WTC11 (cell line): ENCODE measurements at regions not wholly inside any gene's neighbourhood (a gene's known extent, or its start where the extent isn't known, plus 50 kb on each side); places are given as distances from the start of the nearest gene placed in this dataset.

ENCODE experiments used
- ATAC-seq: fragments of 200-7000 bp; cut with Tn5 transposase; 2 replicates; pipeline ENCODE4 v1.10.0; 2021; ENCODE audit warnings: mild to moderate bottlenecking, moderate library complexity
- CTCF ChIA-PET: fragments of 300-600 bp; sonication (Branson Sonifier 250); formaldehyde crosslinking; loops from one replicate; lab custom pipeline; 2021; ENCODE audit warnings: antibody characterized with exemption; lab: Charles Lee
- POLR2A ChIA-PET: fragments of 350-600 bp; sonication (Branson Sonifier 250); formaldehyde crosslinking; loops from one replicate; lab custom pipeline; 2021; ENCODE audit warnings: antibody characterized with exemption; lab: Charles Lee
- DNase-seq: peaks from one replicate; pipeline ENCODE4 v3.0.0; 2021; ENCODE audit warnings: low spot score
- H3K27ac Mint-ChIP-seq: 2 replicates; pipeline ENCODE4 v1.8.0; 2021; ENCODE audit warnings: mixed read lengths
- H3K27me3 Mint-ChIP-seq: 2 replicates; pipeline ENCODE4 v1.8.0; 2021; ENCODE audit warnings: low read depth, mild to moderate bottlenecking, moderate library complexity, mixed read lengths
- H3K36me3 Mint-ChIP-seq: 2 replicates; pipeline ENCODE4 v1.8.0; 2021; ENCODE audit warnings: mixed read lengths
- H3K4me1 Mint-ChIP-seq: 2 replicates; pipeline ENCODE4 v1.8.0; 2022; ENCODE audit warnings: mixed read lengths
- H3K4me3 Mint-ChIP-seq: 2 replicates; pipeline ENCODE4 v1.8.0; 2021; ENCODE audit warnings: mild to moderate bottlenecking, moderate library complexity, mixed read lengths
- H3K9me3 Mint-ChIP-seq: 2 replicates; pipeline ENCODE4 v1.8.0; 2021; ENCODE audit warnings: mixed read lengths
- AR ChIP-seq: fragments of 250-450 bp; sonication (Bioruptor Pico); IDR thresholded peaks from 2 replicates; pipeline ENCODE4 v1.9.0; 2021; ENCODE audit warnings: mild to moderate bottlenecking
- E2F1 ChIP-seq: sonication (generic); formaldehyde crosslinking; IDR thresholded peaks from 2 replicates; pipeline ENCODE4 v1.8.0; 2022; ENCODE audit warnings: mild to moderate bottlenecking, missing genetic modification reagents
- ESRRA ChIP-seq: sonication (generic); formaldehyde crosslinking; IDR thresholded peaks from 2 replicates; pipeline ENCODE4 v1.8.1; 2022; ENCODE audit warnings: mild to moderate bottlenecking, missing genetic modification reagents, borderline replicate concordance
- GRHL2 ChIP-seq: fragments of 250-450 bp; sonication (Bioruptor Pico); IDR thresholded peaks from 2 replicates; pipeline ENCODE4 v1.8.0; 2022; ENCODE audit warnings: mild to moderate bottlenecking, moderate library complexity; ENCODE audit not compliant: insufficient replicate concordance, severe bottlenecking
- IRF2 ChIP-seq: sonication (generic); formaldehyde crosslinking; IDR thresholded peaks from 2 replicates; pipeline ENCODE4 v1.8.0; 2022; ENCODE audit warnings: low read depth, missing genetic modification reagents, borderline replicate concordance
- JAZF1 ChIP-seq: fragments of 250-450 bp; sonication (Bioruptor Pico); IDR thresholded peaks from 2 replicates; pipeline ENCODE4 v1.9.0; 2021; ENCODE audit warnings: moderate library complexity, mild to moderate bottlenecking, inconsistent platforms
- JUN ChIP-seq: sonication (generic); formaldehyde crosslinking; IDR thresholded peaks from 2 replicates; pipeline ENCODE4 v1.8.0; 2023; ENCODE audit warnings: mild to moderate bottlenecking, missing genetic modification reagents
- MXD4 ChIP-seq: fragments of 250-450 bp; sonication (Bioruptor Pico); IDR thresholded peaks from 2 replicates; pipeline ENCODE4 v1.8.0; 2021; ENCODE audit warnings: mild to moderate bottlenecking, moderate library complexity, borderline replicate concordance
- MYBL2 ChIP-seq: sonication (generic); formaldehyde crosslinking; IDR thresholded peaks from 2 replicates; pipeline ENCODE4 v1.8.1; 2023; ENCODE audit warnings: mild to moderate bottlenecking, moderate library complexity, missing genetic modification reagents
- ZNF263 ChIP-seq: sonication (generic); formaldehyde crosslinking; IDR thresholded peaks from 2 replicates; pipeline ENCODE4 v1.8.1; 2022; ENCODE audit warnings: low read depth, mild to moderate bottlenecking, moderate library complexity, missing genetic modification reagents
- ZNF532 ChIP-seq: fragments of 250-450 bp; sonication (Bioruptor Pico); IDR thresholded peaks from 2 replicates; pipeline ENCODE4 v1.9.0; 2021; ENCODE audit warnings: mild to moderate bottlenecking, borderline replicate concordance
- ZSCAN18 ChIP-seq: fragments of 250-450 bp; sonication (Bioruptor Pico); IDR thresholded peaks from 2 replicates; pipeline ENCODE4 v2.1.2; 2022; ENCODE audit warnings: mild to moderate bottlenecking, moderate library complexity
- TF ChIP-seq, protein P1 (sequence below): sonication (generic); formaldehyde crosslinking; IDR thresholded peaks from 2 replicates; pipeline ENCODE4 v1.8.0; 2022; ENCODE audit warnings: mild to moderate bottlenecking, missing genetic modification reagents
- TF ChIP-seq, protein P2 (sequence below): sonication (generic); formaldehyde crosslinking; IDR thresholded peaks from 2 replicates; pipeline ENCODE4 v1.8.0; 2023; ENCODE audit warnings: mild to moderate bottlenecking, missing genetic modification reagents
- TF ChIP-seq, protein P3 (sequence below): fragments of 250-450 bp; sonication (Bioruptor Pico); IDR thresholded peaks from 2 replicates; pipeline ENCODE4 v1.8.0; 2021; ENCODE audit warnings: mild to moderate bottlenecking
- TF ChIP-seq, protein P4 (sequence below): sonication (generic); formaldehyde crosslinking; IDR thresholded peaks from 2 replicates; pipeline ENCODE4 v1.8.1; 2023; ENCODE audit warnings: mild to moderate bottlenecking, missing genetic modification reagents

- TF ChIP-seq E2F1 (CRISPR knock-in tag) (no peak), ZSCAN18 (CRISPR knock-in tag) (no peak), GRHL2 (CRISPR knock-in tag) (no peak), ESRRA (no peak), JAZF1 (CRISPR knock-in tag) (no peak), JUN (CRISPR knock-in tag) (no peak), ZNF263 (CRISPR knock-in tag) (no peak), ZNF532 (CRISPR knock-in tag) (no peak), IRF2 (CRISPR knock-in tag) (no peak)
- TF ChIP-seq, protein P1, sequence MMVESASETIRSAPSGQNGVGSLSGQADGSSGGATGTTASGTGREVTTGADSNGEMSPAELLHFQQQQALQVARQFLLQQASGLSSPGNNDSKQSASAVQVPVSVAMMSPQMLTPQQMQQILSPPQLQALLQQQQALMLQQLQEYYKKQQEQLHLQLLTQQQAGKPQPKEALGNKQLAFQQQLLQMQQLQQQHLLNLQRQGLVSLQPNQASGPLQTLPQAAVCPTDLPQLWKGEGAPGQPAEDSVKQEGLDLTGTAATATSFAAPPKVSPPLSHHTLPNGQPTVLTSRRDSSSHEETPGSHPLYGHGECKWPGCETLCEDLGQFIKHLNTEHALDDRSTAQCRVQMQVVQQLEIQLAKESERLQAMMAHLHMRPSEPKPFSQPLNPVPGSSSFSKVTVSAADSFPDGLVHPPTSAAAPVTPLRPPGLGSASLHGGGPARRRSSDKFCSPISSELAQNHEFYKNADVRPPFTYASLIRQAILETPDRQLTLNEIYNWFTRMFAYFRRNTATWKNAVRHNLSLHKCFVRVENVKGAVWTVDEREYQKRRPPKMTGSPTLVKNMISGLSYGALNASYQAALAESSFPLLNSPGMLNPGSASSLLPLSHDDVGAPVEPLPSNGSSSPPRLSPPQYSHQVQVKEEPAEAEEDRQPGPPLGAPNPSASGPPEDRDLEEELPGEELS (CRISPR knock-in tag) = no peak
- TF ChIP-seq, protein P2, sequence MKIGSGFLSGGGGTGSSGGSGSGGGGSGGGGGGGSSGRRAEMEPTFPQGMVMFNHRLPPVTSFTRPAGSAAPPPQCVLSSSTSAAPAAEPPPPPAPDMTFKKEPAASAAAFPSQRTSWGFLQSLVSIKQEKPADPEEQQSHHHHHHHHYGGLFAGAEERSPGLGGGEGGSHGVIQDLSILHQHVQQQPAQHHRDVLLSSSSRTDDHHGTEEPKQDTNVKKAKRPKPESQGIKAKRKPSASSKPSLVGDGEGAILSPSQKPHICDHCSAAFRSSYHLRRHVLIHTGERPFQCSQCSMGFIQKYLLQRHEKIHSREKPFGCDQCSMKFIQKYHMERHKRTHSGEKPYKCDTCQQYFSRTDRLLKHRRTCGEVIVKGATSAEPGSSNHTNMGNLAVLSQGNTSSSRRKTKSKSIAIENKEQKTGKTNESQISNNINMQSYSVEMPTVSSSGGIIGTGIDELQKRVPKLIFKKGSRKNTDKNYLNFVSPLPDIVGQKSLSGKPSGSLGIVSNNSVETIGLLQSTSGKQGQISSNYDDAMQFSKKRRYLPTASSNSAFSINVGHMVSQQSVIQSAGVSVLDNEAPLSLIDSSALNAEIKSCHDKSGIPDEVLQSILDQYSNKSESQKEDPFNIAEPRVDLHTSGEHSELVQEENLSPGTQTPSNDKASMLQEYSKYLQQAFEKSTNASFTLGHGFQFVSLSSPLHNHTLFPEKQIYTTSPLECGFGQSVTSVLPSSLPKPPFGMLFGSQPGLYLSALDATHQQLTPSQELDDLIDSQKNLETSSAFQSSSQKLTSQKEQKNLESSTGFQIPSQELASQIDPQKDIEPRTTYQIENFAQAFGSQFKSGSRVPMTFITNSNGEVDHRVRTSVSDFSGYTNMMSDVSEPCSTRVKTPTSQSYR (CRISPR knock-in tag) = no peak
- TF ChIP-seq, protein P3, sequence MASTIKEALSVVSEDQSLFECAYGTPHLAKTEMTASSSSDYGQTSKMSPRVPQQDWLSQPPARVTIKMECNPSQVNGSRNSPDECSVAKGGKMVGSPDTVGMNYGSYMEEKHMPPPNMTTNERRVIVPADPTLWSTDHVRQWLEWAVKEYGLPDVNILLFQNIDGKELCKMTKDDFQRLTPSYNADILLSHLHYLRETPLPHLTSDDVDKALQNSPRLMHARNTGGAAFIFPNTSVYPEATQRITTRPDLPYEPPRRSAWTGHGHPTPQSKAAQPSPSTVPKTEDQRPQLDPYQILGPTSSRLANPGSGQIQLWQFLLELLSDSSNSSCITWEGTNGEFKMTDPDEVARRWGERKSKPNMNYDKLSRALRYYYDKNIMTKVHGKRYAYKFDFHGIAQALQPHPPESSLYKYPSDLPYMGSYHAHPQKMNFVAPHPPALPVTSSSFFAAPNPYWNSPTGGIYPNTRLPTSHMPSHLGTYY (CRISPR knock-in tag) = no peak
- TF ChIP-seq, all 79 proteins: peak for 0
These were observed 180.3 kb downstream of the SH2D4B start (continued) for GRCh38 chr10:80718024-80718423.

GRCh38 chr10:80719935-80720334, 182.2 kb downstream of the SH2D4B start:
- DNase-seq = no peak
- POLR2A ChIA-PET = no interaction called here
- peaks cover 8% of the 10 kb centered on the region for H3K36me3 Mint-ChIP-seq
- H3K4me3 Mint-ChIP-seq = no peak overlapping the region
- H3K27me3 Mint-ChIP-seq = no peaks in the 10 kb centered on the region; the same call in 1 of the 2 replicates
- CTCF ChIA-PET = no interaction called here
- 0 out of 2 replicates have a peak, but pooled peaks cover 1% of the 10 kb centered on the region for H3K4me1 Mint-ChIP-seq
- H3K9me3 Mint-ChIP-seq = peaks cover 8% of the 10 kb centered on the region
- ATAC-seq = no peak
- no peak overlapping the region for H3K27ac Mint-ChIP-seq
- TF ChIP-seq MYBL2 (no peak), MXD4 (no peak), AR (CRISPR knock-in tag) (no peak)
- TF ChIP-seq, protein P4, sequence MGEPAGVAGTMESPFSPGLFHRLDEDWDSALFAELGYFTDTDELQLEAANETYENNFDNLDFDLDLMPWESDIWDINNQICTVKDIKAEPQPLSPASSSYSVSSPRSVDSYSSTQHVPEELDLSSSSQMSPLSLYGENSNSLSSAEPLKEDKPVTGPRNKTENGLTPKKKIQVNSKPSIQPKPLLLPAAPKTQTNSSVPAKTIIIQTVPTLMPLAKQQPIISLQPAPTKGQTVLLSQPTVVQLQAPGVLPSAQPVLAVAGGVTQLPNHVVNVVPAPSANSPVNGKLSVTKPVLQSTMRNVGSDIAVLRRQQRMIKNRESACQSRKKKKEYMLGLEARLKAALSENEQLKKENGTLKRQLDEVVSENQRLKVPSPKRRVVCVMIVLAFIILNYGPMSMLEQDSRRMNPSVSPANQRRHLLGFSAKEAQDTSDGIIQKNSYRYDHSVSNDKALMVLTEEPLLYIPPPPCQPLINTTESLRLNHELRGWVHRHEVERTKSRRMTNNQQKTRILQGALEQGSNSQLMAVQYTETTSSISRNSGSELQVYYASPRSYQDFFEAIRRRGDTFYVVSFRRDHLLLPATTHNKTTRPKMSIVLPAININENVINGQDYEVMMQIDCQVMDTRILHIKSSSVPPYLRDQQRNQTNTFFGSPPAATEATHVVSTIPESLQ = no peak
